Superior temporal gyrus (tissue), 1 donor: ENCODE measurements at regions not wholly inside any gene's neighbourhood (a gene's known extent, or its start where the extent isn't known, plus 50 kb on each side); places are given as distances from the start of the nearest gene placed in this dataset.

Experiments
- DNase-seq: peaks from one replicate; pipeline ENCODE4 v3.0.0-alpha.2; 2016; ENCODE audit errors: extremely low spot score

GRCh38 chr4:175125410-175126068, 207.4 kb downstream of the ADAM29 start:
- no peak for DNase-seq

- no peak for DNase-seq
These were observed 209.2 kb downstream of the ADAM29 start for GRCh38 chr4:175127314-175127713.

GRCh38 chr4:175129797-175130196, 211.6 kb downstream of the ADAM29 start:
- DNase-seq = no peak

GRCh38 chr4:175139205-175139604, 221.0 kb downstream of the ADAM29 start:
- no peak for DNase-seq

GRCh38 chr4:175143116-175143515, 225.0 kb downstream of the ADAM29 start:
- no peak for DNase-seq

GRCh38 chr4:175146799-175147198, 228.6 kb downstream of the ADAM29 start:
- no peak for DNase-seq

- DNase-seq = no peak
These were observed 229.1 kb downstream of the ADAM29 start for GRCh38 chr4:175147233-175147632.

GRCh38 chr4:175166020-175166419, 247.9 kb downstream of the ADAM29 start:
- no peak for DNase-seq

- no peak for DNase-seq
These were observed 258.6 kb downstream of the ADAM29 start for GRCh38 chr4:175176710-175177109.

GRCh38 chr4:175190654-175191053, 272.5 kb downstream of the ADAM29 start:
- no peak for DNase-seq

- DNase-seq = no peak
These were observed 279.9 kb downstream of the ADAM29 start for GRCh38 chr4:175198056-175198455.

GRCh38 chr4:175215208-175215607, 297.1 kb downstream of the ADAM29 start:
- DNase-seq = no peak

GRCh38 chr4:175215657-175216056, 297.5 kb downstream of the ADAM29 start:
- no peak for DNase-seq

- no peak for DNase-seq
These were observed 311.0 kb downstream of the ADAM29 start for GRCh38 chr4:175229154-175229553.

- no peak for DNase-seq
These were observed 316.0 kb downstream of the ADAM29 start for GRCh38 chr4:175234162-175234561.

- no peak for DNase-seq
These were observed 320.8 kb downstream of the ADAM29 start for GRCh38 chr4:175238827-175239517.

- DNase-seq = no peak
These were observed 328.8 kb downstream of the ADAM29 start for GRCh38 chr4:175246941-175247340.

- DNase-seq = no peak
These were observed 334.5 kb downstream of the ADAM29 start for GRCh38 chr4:175252642-175253041.

GRCh38 chr4:175253184-175253902, 335.2 kb downstream of the ADAM29 start:
- DNase-seq = no peak

- DNase-seq = no peak
These were observed 345.4 kb downstream of the ADAM29 start for GRCh38 chr4:175263537-175263936.

GRCh38 chr4:175271010-175271630, 353.0 kb downstream of the ADAM29 start:
- no peak for DNase-seq

- DNase-seq = no peak
These were observed 356.0 kb downstream of the ADAM29 start for GRCh38 chr4:175273995-175274753.
